ENCODE measurements at regions not wholly inside any gene's neighbourhood (a gene's known extent, or its start where the extent isn't known, plus 50 kb on each side); places are given as distances from the start of the nearest gene placed in this dataset.

DNA sequence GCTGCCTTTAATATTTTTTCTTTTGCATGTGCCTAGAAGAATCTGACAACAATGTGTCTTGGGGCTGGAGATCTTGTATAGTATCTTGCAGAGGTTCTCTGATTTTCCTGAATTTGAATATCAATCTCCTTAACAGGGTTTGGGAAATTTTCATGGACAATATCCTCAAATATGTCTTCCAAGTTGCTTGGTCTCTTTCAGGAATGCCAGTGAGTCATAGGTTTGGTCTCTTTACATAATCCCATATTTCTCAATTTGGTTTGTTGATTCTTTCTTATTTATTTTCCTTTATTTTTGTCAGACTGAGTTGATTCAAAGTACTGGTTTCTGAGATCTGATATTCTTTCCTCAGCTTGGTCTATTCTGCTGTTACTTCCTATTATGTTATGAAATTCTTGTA, 208.7 kb upstream of the GLI3 start:
- no peak overlapping the region for H3K4me3 ChIP-seq (ENCODE audit: low read depth, low read length)
- TF ChIP-seq, protein P1, sequence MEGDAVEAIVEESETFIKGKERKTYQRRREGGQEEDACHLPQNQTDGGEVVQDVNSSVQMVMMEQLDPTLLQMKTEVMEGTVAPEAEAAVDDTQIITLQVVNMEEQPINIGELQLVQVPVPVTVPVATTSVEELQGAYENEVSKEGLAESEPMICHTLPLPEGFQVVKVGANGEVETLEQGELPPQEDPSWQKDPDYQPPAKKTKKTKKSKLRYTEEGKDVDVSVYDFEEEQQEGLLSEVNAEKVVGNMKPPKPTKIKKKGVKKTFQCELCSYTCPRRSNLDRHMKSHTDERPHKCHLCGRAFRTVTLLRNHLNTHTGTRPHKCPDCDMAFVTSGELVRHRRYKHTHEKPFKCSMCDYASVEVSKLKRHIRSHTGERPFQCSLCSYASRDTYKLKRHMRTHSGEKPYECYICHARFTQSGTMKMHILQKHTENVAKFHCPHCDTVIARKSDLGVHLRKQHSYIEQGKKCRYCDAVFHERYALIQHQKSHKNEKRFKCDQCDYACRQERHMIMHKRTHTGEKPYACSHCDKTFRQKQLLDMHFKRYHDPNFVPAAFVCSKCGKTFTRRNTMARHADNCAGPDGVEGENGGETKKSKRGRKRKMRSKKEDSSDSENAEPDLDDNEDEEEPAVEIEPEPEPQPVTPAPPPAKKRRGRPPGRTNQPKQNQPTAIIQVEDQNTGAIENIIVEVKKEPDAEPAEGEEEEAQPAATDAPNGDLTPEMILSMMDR (IDR thresholded peaks at IDR 0.05; ENCODE audit: low read depth, low read length), result no peak

DNA sequence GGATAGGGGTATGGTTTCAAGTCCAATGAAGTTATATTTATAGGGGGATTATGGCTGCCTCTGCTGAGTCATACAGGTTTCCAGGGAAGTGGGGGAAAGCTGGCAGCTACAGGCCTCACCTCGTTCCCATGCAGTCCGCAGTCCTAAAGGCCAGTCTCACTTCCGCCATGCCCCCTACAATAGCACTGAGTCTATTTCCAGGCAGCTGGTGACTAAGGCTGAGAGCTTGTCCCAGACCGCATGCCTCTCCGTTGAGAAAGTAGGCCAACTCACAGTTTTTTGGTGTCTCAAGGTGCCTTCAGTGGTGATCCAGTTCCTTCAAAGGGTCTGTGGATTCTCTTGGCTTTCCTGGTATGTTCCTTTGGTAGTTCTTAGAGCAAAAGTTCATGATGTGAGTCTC, 203.9 kb upstream of the GLI3 start:
- H3K4me3 ChIP-seq (ENCODE audit: low read depth, low read length), result no peak overlapping the region
- TF ChIP-seq, protein P1 (IDR thresholded peaks at IDR 0.05; ENCODE audit: low read depth, low read length), result no peak

DNA sequence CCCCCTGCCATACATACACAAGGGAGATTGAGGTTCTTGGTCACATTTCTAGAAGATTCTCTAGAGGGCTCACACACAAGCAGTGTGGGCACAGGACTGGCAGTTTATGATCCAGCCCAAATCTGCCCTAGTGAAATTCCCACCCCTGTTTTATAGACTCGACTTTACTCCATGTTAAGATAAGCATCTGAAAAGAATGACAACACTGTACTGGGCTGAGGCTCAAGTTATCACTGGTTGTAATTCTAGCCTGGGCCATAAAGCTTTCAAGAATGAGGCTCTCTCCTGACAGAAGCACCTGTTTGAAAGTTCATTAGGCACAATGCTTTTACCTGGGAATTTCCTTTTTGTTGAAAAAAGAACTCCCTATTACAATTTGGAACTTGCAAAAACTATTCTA, 195.6 kb upstream of the GLI3 start:
- TF ChIP-seq, protein P1 (IDR thresholded peaks at IDR 0.05; ENCODE audit: low read depth, low read length), result no peak
- no peak overlapping the region for H3K4me3 ChIP-seq (ENCODE audit: low read depth, low read length)

DNA sequence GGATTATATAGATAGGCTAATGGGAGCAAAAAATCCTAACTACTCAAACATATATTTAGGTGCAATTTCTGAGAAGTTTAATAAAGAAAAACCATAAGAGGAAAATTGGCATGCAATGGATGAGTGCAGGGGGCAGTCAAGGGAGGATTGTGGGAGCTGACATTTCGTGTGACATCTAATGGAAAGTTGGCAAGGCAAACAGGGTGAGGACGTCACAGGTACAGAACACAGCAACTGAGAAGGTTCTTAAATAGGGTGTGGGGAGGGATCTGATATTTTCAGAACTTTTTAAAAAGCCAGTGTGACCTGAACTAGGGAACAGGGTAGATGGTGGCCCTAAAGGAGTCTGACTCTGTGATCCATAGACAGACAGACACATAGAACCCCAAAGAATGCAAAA, 194.9 kb upstream of the GLI3 start:
- TF ChIP-seq, protein P1 (IDR thresholded peaks at IDR 0.05; ENCODE audit: low read depth, low read length), result no peak
- no peak overlapping the region for H3K4me3 ChIP-seq (ENCODE audit: low read depth, low read length)

DNA sequence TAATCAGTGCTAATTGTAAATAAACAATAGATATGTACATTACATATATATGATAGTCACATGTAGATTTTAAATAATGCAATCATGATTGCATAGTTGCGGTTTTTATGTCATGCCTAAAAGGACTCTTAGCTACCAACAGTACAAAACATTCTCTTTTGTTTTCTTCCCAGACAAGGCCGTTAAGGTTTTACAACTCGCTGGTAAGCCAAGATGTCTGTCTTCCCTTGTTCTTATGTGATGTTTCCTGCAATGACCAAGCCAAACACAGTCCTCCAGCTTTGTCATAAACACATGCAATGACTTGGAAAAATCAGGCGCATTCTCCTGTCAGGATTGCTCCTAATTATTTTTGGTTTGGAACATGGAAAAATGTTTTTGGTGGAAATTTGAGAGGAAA, 192.3 kb upstream of the GLI3 start:
- no peak overlapping the region for H3K4me3 ChIP-seq (ENCODE audit: low read depth, low read length)
- TF ChIP-seq, protein P1 (IDR thresholded peaks at IDR 0.05; ENCODE audit: low read depth, low read length), result no peak

DNA sequence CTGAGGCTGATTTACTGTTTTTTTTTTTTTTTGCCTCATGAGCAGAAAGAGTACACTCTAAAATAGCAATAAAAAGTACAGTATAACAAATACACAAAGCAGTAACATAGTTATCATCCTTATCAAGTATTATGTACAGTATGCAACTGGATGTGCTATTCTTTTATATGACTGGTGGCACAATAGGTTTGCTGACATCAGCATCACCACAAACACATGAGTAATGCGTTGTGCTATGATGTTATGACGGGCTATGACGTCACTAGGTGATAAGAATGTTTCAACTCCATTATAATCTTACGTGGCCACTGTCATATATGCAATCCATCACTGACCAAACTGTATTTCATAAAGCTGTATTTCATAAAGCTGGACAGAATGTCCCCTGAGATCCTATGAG, 189.2 kb upstream of the GLI3 start:
- TF ChIP-seq, protein P1 (IDR thresholded peaks at IDR 0.05; ENCODE audit: low read depth, low read length), result no peak
- no peak overlapping the region for H3K4me3 ChIP-seq (ENCODE audit: low read depth, low read length)

DNA sequence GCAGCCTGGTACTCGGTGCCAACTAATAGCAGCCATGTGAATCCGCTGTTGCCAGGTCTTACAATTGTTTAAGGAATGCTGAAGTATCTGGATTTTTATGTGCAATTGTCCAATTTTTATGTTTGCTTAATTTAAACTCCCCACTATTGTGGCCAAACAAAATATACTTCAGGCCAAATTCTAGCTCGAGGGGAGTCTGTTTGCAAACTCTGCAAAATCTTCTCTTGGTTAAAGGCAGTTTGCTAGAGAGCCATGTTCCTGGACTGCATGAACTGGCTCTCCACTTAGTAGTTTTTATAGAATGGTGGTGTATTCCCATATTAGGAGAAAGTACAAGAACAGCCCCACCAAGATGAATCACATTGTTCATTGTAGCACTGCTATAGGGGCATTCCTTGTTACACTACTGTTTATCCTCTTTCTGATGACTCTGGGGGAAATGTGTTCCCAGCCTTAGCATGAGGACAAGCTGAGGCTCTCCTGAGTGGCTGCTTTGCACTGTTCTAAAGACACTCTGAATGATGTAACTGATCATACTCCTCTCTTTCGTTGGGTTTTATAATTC, 178.0 kb upstream of the GLI3 start:
- TF ChIP-seq, protein P1 (IDR thresholded peaks at IDR 0.05; ENCODE audit: low read depth, low read length), result no peak
- H3K4me3 ChIP-seq (ENCODE audit: low read depth, low read length), result no peak overlapping the region

Data from WI38 (cell line).